Sigmoid colon (tissue), 4 donors: ENCODE measurements at regions not wholly inside any gene's neighbourhood (a gene's known extent, or its start where the extent isn't known, plus 50 kb on each side); places are given as distances from the start of the nearest gene placed in this dataset.

Experiments
- EP300 ChIP-seq, 4 donors: sonication (generic); formaldehyde crosslinking; IDR thresholded peaks; one replicate each; pipeline ENCODE4 v1.6.1; 2017; ENCODE audit warnings: antibody characterized with exemption in 4 of 4
- TF ChIP-seq, protein P1 (sequence below), 4 experiments: fragments of 450-650 bp in 3 of 4; fragments of 200-600 bp in 1 of 4; IDR thresholded peaks; one replicate each; pipeline ENCODE4 v1.5.1; 2016 to 2019; ENCODE audit warnings: antibody characterized with exemption in 4 of 4, mild to moderate bottlenecking in 3 of 4, moderate library complexity in 2 of 4

GRCh38 chr13:84446972-84447639 lies 564.8 kb upstream of the SLITRK1 start:
- TF ChIP-seq, protein P1, sequence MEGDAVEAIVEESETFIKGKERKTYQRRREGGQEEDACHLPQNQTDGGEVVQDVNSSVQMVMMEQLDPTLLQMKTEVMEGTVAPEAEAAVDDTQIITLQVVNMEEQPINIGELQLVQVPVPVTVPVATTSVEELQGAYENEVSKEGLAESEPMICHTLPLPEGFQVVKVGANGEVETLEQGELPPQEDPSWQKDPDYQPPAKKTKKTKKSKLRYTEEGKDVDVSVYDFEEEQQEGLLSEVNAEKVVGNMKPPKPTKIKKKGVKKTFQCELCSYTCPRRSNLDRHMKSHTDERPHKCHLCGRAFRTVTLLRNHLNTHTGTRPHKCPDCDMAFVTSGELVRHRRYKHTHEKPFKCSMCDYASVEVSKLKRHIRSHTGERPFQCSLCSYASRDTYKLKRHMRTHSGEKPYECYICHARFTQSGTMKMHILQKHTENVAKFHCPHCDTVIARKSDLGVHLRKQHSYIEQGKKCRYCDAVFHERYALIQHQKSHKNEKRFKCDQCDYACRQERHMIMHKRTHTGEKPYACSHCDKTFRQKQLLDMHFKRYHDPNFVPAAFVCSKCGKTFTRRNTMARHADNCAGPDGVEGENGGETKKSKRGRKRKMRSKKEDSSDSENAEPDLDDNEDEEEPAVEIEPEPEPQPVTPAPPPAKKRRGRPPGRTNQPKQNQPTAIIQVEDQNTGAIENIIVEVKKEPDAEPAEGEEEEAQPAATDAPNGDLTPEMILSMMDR (IDR thresholded peaks at IDR 0.05): no peak
- no peak for TF ChIP-seq EP300 (IDR thresholded peaks at IDR 0.05)
